ENCODE measurements at regions not wholly inside any gene's neighbourhood (a gene's known extent, or its start where the extent isn't known, plus 50 kb on each side); places are given as distances from the start of the nearest gene placed in this dataset.

DNA sequence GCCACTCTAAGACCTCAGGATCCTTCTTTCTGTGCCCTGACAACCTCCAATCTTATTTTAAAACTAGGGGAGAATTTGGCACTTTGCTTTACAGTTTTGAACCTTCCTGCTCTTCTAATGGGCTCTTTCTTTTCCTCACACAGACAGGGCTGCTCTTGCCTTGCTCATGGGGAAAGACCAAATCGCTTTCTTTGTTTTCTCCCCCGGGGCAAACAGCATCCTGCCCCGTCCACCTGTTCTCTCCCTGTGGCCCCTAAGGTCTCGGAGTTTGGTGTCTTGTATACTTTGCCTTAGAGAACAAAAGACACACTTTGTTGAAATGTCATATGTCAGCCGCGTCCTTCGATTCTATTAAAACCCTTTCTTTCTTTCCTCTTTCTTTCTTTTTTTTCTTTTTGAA lies 306.7 kb upstream of the SALL1 start:
- no peaks in the 10 kb centered on the region for H3K4me1 Mint-ChIP-seq (ENCODE audit: low read depth)
- H3K9me3 Mint-ChIP-seq = no peaks in the 10 kb centered on the region
- H3K36me3 Mint-ChIP-seq (ENCODE audit: low read depth) = no peaks in the 10 kb centered on the region
- DNase-seq = no peak
- no peak overlapping the region for H3K4me3 Mint-ChIP-seq
- TF ChIP-seq, protein P1, sequence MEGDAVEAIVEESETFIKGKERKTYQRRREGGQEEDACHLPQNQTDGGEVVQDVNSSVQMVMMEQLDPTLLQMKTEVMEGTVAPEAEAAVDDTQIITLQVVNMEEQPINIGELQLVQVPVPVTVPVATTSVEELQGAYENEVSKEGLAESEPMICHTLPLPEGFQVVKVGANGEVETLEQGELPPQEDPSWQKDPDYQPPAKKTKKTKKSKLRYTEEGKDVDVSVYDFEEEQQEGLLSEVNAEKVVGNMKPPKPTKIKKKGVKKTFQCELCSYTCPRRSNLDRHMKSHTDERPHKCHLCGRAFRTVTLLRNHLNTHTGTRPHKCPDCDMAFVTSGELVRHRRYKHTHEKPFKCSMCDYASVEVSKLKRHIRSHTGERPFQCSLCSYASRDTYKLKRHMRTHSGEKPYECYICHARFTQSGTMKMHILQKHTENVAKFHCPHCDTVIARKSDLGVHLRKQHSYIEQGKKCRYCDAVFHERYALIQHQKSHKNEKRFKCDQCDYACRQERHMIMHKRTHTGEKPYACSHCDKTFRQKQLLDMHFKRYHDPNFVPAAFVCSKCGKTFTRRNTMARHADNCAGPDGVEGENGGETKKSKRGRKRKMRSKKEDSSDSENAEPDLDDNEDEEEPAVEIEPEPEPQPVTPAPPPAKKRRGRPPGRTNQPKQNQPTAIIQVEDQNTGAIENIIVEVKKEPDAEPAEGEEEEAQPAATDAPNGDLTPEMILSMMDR (IDR thresholded peaks at IDR 0.05) = no peak
- H3K27me3 Mint-ChIP-seq (ENCODE audit: insufficient read depth) = peaks cover 4% of the 10 kb centered on the region
- H3K27ac Mint-ChIP-seq = no peak overlapping the region

DNA sequence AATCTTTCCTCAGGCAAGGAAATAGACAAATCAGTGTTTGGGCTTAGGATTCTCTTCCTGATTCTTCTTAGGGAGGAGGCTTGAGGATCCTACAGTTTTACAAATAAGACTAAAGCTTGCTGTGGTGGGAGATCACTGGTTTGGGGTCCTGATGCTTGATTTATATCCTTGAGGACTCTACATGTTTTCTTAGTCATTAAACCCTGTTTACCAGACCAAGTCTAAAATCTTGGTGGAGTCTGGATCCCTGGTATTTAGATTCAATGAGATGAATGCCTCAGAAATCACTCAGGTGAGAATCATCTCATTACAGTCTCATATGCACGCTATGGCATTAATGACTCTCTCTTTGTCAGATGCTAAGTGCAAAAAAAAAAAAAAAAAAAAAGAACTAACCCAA lies 304.3 kb upstream of the SALL1 start:
- no peaks in the 10 kb centered on the region for H3K9me3 Mint-ChIP-seq

DNA sequence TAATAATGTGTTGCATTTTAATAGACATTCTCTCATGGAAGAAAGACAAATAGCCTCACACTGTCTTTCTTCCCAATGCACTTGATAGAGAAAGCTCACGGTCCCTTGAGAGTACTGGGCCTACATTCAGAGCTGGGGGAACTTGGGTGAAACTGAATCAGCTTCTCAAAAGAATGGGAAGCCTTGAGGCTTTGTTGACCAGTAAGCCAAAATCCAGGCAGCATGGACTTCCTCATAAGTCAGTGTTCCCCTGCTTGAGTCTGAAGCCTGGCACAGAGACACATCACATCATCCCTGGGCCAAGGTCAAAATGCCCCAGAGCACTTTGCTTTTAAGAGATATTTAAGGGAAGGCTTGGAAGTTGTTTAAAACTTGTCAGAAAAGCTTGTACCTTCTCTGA lies 302.2 kb upstream of the SALL1 start:
- TF ChIP-seq, protein P1 (IDR thresholded peaks at IDR 0.05) = no peak

More for the DNA sequence above, 304.3 kb upstream of the SALL1 start:
- H3K27ac Mint-ChIP-seq = no peak overlapping the region
- DNase-seq = no peak
- H3K36me3 Mint-ChIP-seq (ENCODE audit: low read depth) = no peaks in the 10 kb centered on the region
- peaks cover 4% of the 10 kb centered on the region for H3K27me3 Mint-ChIP-seq (ENCODE audit: insufficient read depth)
- no peak overlapping the region for H3K4me3 Mint-ChIP-seq
- TF ChIP-seq, protein P1 (IDR thresholded peaks at IDR 0.05) = no peak
- no peaks in the 10 kb centered on the region for H3K4me1 Mint-ChIP-seq (ENCODE audit: low read depth)

DNA sequence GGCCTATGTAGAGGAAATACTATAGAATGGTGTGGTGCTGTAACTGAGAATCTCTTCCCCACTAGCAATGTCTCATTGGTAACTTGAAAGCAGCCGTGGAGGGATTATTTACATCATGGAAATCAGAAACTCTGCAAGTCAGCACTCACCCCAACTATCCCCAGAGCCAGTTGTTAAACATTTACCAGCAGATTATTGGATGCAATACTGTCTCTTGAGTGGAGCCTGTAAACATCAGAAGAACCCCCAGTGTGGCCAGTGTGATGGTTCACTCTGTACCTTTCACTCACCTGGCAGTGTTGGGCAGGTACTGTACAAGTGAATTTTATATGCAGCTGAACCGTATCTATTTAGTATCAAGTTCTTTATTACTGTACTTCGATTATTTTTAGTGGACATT lies 299.8 kb upstream of the SALL1 start:
- H3K27me3 Mint-ChIP-seq (ENCODE audit: insufficient read depth) = no peaks in the 10 kb centered on the region; the same call in 1 of the 2 replicates
- no peaks in the 10 kb centered on the region for H3K36me3 Mint-ChIP-seq (ENCODE audit: low read depth)
- DNase-seq = no peak
- no peak overlapping the region for H3K4me3 Mint-ChIP-seq
- TF ChIP-seq, protein P1 (IDR thresholded peaks at IDR 0.05) = no peak
- H3K9me3 Mint-ChIP-seq = no peaks in the 10 kb centered on the region
- H3K4me1 Mint-ChIP-seq (ENCODE audit: low read depth) = no peaks in the 10 kb centered on the region
- H3K27ac Mint-ChIP-seq = no peak overlapping the region

More for the DNA sequence above, 302.2 kb upstream of the SALL1 start:
- peaks cover 4% of the 10 kb centered on the region for H3K27me3 Mint-ChIP-seq (ENCODE audit: insufficient read depth)
- H3K27ac Mint-ChIP-seq = no peak overlapping the region
- H3K4me3 Mint-ChIP-seq = no peak overlapping the region
- H3K9me3 Mint-ChIP-seq = no peaks in the 10 kb centered on the region
- DNase-seq = no peak
- no peaks in the 10 kb centered on the region for H3K36me3 Mint-ChIP-seq (ENCODE audit: low read depth)
- H3K4me1 Mint-ChIP-seq (ENCODE audit: low read depth) = no peaks in the 10 kb centered on the region

DNA sequence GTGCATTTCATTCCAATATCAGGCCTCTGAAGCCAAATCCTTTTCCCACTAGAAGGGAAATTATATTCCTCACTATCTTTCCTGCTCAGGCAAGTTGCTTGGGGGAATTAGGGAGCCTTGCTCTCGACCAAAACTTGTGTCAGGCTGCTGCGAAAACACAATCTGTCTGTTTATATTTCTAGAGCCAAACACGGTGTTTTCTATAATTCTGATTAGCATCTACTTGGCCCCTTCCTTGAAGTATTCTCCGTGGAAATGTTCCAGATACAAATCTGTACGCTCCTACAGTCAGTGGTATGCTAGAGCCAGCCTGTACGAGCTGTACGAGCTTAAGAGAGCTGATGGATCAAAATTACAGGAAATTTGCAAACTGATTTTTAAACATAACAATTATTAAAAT lies 299.3 kb upstream of the SALL1 start:
- no peak for DNase-seq
- H3K9me3 Mint-ChIP-seq = no peaks in the 10 kb centered on the region
- H3K27ac Mint-ChIP-seq = no peak overlapping the region
- H3K27me3 Mint-ChIP-seq (ENCODE audit: insufficient read depth) = no peaks in the 10 kb centered on the region
- no peak overlapping the region for H3K4me3 Mint-ChIP-seq
- TF ChIP-seq, protein P1 (IDR thresholded peaks at IDR 0.05) = no peak
- H3K4me1 Mint-ChIP-seq (ENCODE audit: low read depth) = no peaks in the 10 kb centered on the region
- H3K36me3 Mint-ChIP-seq (ENCODE audit: low read depth) = no peaks in the 10 kb centered on the region

DNA sequence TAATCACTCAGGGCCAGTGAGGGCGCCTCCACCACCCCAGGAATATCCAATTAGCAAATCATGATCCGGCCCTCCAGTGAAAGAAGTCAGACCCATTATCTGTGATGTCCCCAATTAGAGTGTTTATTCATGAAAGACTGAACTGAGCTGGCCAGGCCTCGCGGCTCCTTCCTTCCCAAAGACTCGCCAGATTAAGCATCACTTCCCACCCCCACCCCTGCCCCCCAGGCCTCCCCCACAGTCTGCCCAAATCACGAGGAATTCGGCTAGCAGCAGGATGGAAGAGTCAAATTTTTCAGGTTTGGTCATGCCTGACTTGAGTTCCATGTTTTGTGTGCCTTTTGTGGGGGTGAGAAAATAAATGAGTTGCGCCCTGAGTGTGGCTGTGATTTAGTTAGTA lies 298.4 kb upstream of the SALL1 start:
- H3K27ac Mint-ChIP-seq = no peak overlapping the region
- no peaks in the 10 kb centered on the region for H3K36me3 Mint-ChIP-seq (ENCODE audit: low read depth)
- H3K27me3 Mint-ChIP-seq (ENCODE audit: insufficient read depth) = no peaks in the 10 kb centered on the region
- H3K9me3 Mint-ChIP-seq = no peaks in the 10 kb centered on the region
- DNase-seq = no peak
- no peak overlapping the region for H3K4me3 Mint-ChIP-seq
- TF ChIP-seq, protein P1 (IDR thresholded peaks at IDR 0.05) = no peak
- no peaks in the 10 kb centered on the region for H3K4me1 Mint-ChIP-seq (ENCODE audit: low read depth)

Measured in HFFc6 (cell line).